A549 (cell line): ENCODE measurements at regions not wholly inside any gene's neighbourhood (a gene's known extent, or its start where the extent isn't known, plus 50 kb on each side); places are given as distances from the start of the nearest gene placed in this dataset.

Experiments used
- BHLHE40 ChIP-seq: IDR thresholded peaks from 2 replicates; pipeline ENCODE4 v1.6.1; 2012; ENCODE audit warnings: low read depth, low read length, inconsistent platforms
- CEBPB ChIP-seq, 2 experiments: fragments of >200 bp in 1 of 2; sonication (Bioruptor Twin) in 1 of 2; formaldehyde crosslinking in 1 of 2; IDR thresholded peaks; 2 replicates each; pipeline ENCODE4 v1.6.1; 2012 to 2016
- CTCF ChIP-seq: fragments of >200 bp; sonication (Bioruptor Twin); formaldehyde crosslinking; IDR thresholded peaks from 3 replicates; pipeline ENCODE4 v1.5.1; 2016
- FOXS1 ChIP-seq: fragments of 250-450 bp; sonication (Bioruptor Pico); IDR thresholded peaks from 2 replicates; pipeline ENCODE4 v1.5.0; 2020; ENCODE audit warnings: mild to moderate bottlenecking, moderate library complexity
- NFE2L2 ChIP-seq: fragments of 150-350 bp; conservative IDR thresholded peaks from 2 replicates; pipeline ENCODE4 v1.6.1; 2014; ENCODE audit warnings: low read length
- POLR2A ChIP-seq: IDR thresholded peaks from 2 replicates; pipeline ENCODE4 v1.6.1; 2012; ENCODE audit warnings: mild to moderate bottlenecking, low read length
- RNF2 ChIP-seq: fragments of 200-600 bp; sonication (generic); IDR thresholded peaks from 2 replicates; pipeline ENCODE4 v1.6.1; 2016; ENCODE audit warnings: low read depth, mild to moderate bottlenecking, antibody characterized with exemption, moderate library complexity, borderline replicate concordance
- ZFP36 ChIP-seq: fragments of 450-650 bp; IDR thresholded peaks from 2 replicates; pipeline ENCODE4 v1.6.1; 2014; ENCODE audit warnings: borderline replicate concordance; ENCODE audit not compliant: partially characterized antibody
- ZNF302 ChIP-seq: fragments of 250-450 bp; sonication (Bioruptor Pico); IDR thresholded peaks from 2 replicates; pipeline ENCODE4 v1.9.0; 2021; ENCODE audit warnings: inconsistent platforms, mild to moderate bottlenecking, moderate library complexity
- TF ChIP-seq, protein P1 (sequence below): fragments of 250-450 bp; sonication (Bioruptor Pico); IDR thresholded peaks from 2 replicates; pipeline ENCODE4 v1.5.0; 2021; ENCODE audit warnings: mild to moderate bottlenecking, moderate library complexity, borderline replicate concordance
- TF ChIP-seq, protein P2 (sequence below): fragments of 200-600 bp; sonication (generic); IDR thresholded peaks from 2 replicates; pipeline ENCODE4 v1.6.1; 2016; ENCODE audit warnings: antibody characterized with exemption, mild to moderate bottlenecking, moderate library complexity

DNA sequence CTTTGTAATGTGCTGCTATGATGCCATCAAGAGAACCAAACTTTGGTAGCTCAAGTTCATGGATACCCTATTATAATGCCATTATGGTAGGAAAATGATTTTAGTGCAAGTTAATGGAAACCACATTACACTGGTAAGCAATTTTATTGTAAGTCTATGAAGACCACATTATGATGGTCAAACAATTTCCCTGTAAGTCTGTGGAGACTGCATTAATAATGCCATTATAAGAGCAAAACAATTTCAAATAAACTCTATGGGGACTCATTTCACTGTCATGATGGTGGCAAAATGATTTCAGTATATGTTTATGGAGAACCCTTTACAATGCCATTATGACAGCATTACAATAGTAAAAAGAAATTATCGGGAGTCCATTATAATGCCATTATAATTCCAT, 602.0 kb upstream of the MEF2C start:
- no peak for TF ChIP-seq BHLHE40
- no peak for TF ChIP-seq CEBPB (IDR thresholded peaks at IDR 0.05)
- TF ChIP-seq, protein P1, sequence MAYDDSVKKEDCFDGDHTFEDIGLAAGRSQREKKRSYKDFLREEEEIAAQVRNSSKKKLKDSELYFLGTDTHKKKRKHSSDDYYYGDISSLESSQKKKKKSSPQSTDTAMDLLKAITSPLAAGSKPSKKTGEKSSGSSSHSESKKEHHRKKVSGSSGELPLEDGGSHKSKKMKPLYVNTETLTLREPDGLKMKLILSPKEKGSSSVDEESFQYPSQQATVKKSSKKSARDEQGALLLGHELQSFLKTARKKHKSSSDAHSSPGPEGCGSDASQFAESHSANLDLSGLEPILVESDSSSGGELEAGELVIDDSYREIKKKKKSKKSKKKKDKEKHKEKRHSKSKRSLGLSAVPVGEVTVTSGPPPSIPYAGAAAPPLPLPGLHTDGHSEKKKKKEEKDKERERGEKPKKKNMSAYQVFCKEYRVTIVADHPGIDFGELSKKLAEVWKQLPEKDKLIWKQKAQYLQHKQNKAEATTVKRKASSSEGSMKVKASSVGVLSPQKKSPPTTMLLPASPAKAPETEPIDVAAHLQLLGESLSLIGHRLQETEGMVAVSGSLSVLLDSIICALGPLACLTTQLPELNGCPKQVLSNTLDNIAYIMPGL (CRISPR knock-in tag) = no peak
- TF ChIP-seq RNF2 = no peak
- TF ChIP-seq CTCF = no peak
- no peak for TF ChIP-seq ZNF302 (CRISPR knock-in tag)
- TF ChIP-seq POLR2A = no peak
- TF ChIP-seq FOXS1 (CRISPR knock-in tag) = no peak
- no peak for TF ChIP-seq NFE2L2
- TF ChIP-seq, protein P2, sequence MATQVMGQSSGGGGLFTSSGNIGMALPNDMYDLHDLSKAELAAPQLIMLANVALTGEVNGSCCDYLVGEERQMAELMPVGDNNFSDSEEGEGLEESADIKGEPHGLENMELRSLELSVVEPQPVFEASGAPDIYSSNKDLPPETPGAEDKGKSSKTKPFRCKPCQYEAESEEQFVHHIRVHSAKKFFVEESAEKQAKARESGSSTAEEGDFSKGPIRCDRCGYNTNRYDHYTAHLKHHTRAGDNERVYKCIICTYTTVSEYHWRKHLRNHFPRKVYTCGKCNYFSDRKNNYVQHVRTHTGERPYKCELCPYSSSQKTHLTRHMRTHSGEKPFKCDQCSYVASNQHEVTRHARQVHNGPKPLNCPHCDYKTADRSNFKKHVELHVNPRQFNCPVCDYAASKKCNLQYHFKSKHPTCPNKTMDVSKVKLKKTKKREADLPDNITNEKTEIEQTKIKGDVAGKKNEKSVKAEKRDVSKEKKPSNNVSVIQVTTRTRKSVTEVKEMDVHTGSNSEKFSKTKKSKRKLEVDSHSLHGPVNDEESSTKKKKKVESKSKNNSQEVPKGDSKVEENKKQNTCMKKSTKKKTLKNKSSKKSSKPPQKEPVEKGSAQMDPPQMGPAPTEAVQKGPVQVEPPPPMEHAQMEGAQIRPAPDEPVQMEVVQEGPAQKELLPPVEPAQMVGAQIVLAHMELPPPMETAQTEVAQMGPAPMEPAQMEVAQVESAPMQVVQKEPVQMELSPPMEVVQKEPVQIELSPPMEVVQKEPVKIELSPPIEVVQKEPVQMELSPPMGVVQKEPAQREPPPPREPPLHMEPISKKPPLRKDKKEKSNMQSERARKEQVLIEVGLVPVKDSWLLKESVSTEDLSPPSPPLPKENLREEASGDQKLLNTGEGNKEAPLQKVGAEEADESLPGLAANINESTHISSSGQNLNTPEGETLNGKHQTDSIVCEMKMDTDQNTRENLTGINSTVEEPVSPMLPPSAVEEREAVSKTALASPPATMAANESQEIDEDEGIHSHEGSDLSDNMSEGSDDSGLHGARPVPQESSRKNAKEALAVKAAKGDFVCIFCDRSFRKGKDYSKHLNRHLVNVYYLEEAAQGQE = no peak
- TF ChIP-seq ZFP36 = no peak
